ENCODE measurements at regions not wholly inside any gene's neighbourhood (a gene's known extent, or its start where the extent isn't known, plus 50 kb on each side); places are given as distances from the start of the nearest gene placed in this dataset.

GRCh38 chr15:88707771-88708654, 69.2 kb downstream of the ISG20 start:
- no peak for TF ChIP-seq CTCF (IDR thresholded peaks at IDR 0.05; ENCODE audit: low read depth, low read length)
- no peak for DNase-seq (ENCODE audit: extremely low read depth, low read depth)

- peak; percentile 35 for DNase-seq (ENCODE audit: extremely low read depth, low read depth)
- TF ChIP-seq CTCF (IDR thresholded peaks at IDR 0.05; ENCODE audit: low read depth, low read length) = no peak
Measured at GRCh38 chr15:88708655-88709054, 69.8 kb downstream of the ISG20 start.

- TF ChIP-seq CTCF (IDR thresholded peaks at IDR 0.05; ENCODE audit: low read depth, low read length) = no peak
- no peak for DNase-seq (ENCODE audit: extremely low read depth, low read depth)
Measured at GRCh38 chr15:88710027-88710715, 71.4 kb downstream of the ISG20 start.

GRCh38 chr15:88711806-88712205, 73.0 kb downstream of the ISG20 start:
- no peak for DNase-seq (ENCODE audit: extremely low read depth, low read depth)
- TF ChIP-seq CTCF (IDR thresholded peaks at IDR 0.05; ENCODE audit: low read depth, low read length) = no peak

GRCh38 chr15:88714782-88715372, 76.1 kb downstream of the ISG20 start:
- no peak for TF ChIP-seq CTCF (IDR thresholded peaks at IDR 0.05; ENCODE audit: low read depth, low read length)
- no peak for DNase-seq (ENCODE audit: extremely low read depth, low read depth)

GRCh38 chr15:88716543-88717381, 77.9 kb downstream of the ISG20 start:
- no peak for DNase-seq (ENCODE audit: extremely low read depth, low read depth)
- TF ChIP-seq CTCF (IDR thresholded peaks at IDR 0.05; ENCODE audit: low read depth, low read length) = no peak

Measured in AG09319 (cell line).